ENCODE measurements at regions not wholly inside any gene's neighbourhood (a gene's known extent, or its start where the extent isn't known, plus 50 kb on each side); places are given as distances from the start of the nearest gene placed in this dataset.
A peak's percentile ranks its signal among the peaks of the same experiment; 100 is the strongest.
"Not testable (repeated sequence)": the region's sequence is repeated elsewhere in the genome, so short reads cannot be mapped to it uniquely, and the experiment has no call there.

DNA sequence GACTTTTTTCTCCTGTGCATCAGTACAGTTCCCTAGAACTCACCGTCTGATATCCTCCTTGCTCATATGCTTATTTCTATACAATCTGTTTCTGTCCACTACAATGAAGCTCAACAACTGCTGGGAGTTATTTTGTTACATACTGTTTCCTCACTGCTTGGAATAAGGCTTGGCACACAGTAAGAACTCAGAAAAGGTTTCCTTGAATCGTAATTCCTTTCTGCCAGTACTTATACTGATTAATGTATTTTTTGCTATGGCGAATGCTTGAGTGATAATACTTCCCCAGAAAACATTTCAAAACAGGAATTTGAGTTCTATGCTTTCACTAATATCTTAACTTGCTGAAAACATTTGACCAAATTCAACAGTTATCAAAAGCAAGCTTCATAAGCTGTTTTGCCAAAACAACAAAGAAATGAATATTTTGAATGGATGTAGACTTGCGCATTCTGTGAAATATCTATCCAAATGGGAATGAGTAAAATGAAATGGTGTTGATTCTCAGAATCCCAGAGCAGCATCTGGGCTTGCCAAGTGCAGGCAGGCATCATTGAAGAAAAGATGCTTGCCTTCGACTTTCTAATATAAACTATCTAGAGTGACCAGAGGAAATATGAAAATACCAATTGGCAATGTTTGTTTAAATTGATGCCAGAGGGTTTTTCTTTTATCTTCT is 286.3 kb downstream of the RAP2B start:
- DNase-seq, result no peak

- no peak for DNase-seq
Measured at GRCh38 chr3:153456833-153457545, 295.0 kb downstream of the RAP2B start.

GRCh38 chr3:153458881-153459280 is 296.9 kb downstream of the RAP2B start:
- DNase-seq, result no peak

- DNase-seq, result no peak
Measured at GRCh38 chr3:153462545-153462944, 300.5 kb downstream of the RAP2B start.

DNA sequence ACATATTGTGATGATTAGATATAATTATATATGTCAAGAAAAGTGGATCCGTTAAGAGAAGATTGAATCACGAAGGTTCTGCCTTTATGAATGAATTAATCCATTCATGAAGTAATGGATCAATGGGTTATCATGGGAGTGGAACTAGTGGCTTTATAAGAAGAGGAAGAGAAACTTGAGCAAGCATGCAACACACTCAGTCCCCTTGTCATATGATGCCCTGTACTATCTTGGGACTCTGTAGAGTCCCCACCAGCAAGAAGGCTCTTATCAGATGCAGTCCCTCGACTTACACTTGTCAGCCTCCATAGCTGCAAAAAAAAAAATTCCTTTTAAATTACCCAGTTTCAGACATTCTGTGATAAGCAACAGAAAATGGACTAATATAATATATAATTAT is 301.9 kb downstream of the RAP2B start:
- DNase-seq, result no peak

GRCh38 chr3:153469162-153469561 is 307.1 kb downstream of the RAP2B start:
- no peak for DNase-seq

GRCh38 chr3:153484842-153485241 is 322.8 kb downstream of the RAP2B start:
- no peak for DNase-seq

- DNase-seq, result no peak
Measured at GRCh38 chr3:153495422-153495821, 333.4 kb downstream of the RAP2B start.

- no peak for DNase-seq
Measured at GRCh38 chr3:153502682-153503081, 340.7 kb downstream of the RAP2B start.

DNA sequence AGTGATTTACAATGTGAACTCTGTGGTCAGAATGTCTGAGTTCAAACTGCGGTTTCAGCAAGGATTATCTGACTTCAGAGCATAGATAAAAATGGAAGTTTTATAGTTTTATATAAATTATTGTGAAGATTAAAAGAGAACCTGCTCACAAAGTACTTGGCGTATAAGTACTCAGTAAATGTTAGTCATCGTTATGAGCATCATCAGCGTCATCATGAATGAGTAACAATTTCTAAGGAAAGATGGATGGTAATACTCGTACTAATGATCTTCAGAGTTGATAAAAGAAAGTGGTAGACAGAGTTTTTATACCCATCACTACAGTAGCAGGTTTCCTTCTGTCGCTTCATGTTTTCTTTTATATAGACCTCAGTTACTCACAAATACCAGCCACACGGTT is 341.8 kb downstream of the RAP2B start:
- no peak for DNase-seq

- not testable (repeated sequence) for DNase-seq
Measured at GRCh38 chr3:153506205-153506604, 344.2 kb downstream of the RAP2B start.

DNA sequence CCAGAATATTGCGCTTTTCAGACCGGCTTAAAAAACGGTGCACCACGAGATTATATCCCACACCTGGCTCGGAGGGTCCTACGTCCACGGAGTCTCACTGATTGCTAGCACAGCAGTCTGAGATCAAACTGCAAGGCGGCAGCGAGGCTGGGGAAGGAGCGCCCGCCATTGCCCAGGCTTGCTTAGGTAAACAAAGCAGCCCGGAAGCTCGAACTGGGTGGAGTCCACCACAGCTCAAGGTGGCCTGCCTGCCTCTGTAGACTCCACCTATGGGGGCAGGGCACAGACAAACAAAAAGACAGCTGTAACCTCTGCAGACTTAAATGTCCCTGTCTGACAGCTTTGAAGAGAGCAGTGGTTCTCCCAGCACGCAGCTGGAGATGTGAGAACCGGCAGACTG is 344.7 kb downstream of the RAP2B start:
- not testable (repeated sequence) for DNase-seq

DNA sequence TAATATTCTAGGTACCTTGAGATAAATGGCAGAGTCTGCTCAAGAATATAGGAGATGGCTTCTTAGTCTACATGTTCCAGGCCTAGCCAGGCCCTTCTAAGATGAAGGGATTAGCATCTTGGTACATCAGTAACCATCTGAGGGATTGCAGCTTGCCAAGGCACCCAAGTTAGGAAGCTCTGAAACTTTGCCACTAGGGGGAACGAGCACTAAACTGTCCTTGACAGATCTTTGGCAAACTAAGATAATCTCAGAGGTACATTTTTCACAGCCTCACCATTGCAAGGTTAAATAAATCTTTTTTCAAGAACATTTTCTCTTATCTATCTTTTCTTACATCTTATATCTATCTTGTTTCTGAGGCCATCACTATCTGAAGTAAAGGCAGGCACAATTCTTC is 351.2 kb downstream of the RAP2B start:
- peak; percentile 23 for DNase-seq

- no peak for DNase-seq
Measured at GRCh38 chr3:153528473-153528872, 366.4 kb downstream of the RAP2B start.

- no peak for DNase-seq
Measured at GRCh38 chr3:153539263-153539662, 377.2 kb downstream of the RAP2B start.

DNA sequence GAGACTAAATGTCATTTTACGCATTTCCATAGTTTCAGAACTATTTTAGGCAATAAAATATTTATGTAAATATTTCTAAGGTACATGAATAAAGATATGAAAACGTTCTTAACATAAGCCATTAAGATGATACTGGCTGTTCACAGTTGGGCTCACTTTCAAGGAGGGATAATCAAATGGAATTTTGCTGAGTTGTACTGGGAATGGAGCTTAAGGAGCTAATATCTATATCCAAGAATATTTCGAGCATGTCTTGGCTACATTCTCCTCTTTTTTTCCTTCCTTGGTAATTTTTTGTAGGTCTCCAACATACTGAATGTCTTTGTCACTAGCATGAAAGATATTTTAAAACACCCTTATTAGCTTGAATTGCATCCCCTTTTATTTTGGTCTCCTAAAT is 383.4 kb downstream of the RAP2B start:
- DNase-seq, result no peak

GRCh38 chr3:153547970-153548369 is 385.9 kb downstream of the RAP2B start:
- DNase-seq, result no peak

GRCh38 chr3:153549686-153550085 is 387.7 kb downstream of the RAP2B start:
- not testable (repeated sequence) for DNase-seq

DNA sequence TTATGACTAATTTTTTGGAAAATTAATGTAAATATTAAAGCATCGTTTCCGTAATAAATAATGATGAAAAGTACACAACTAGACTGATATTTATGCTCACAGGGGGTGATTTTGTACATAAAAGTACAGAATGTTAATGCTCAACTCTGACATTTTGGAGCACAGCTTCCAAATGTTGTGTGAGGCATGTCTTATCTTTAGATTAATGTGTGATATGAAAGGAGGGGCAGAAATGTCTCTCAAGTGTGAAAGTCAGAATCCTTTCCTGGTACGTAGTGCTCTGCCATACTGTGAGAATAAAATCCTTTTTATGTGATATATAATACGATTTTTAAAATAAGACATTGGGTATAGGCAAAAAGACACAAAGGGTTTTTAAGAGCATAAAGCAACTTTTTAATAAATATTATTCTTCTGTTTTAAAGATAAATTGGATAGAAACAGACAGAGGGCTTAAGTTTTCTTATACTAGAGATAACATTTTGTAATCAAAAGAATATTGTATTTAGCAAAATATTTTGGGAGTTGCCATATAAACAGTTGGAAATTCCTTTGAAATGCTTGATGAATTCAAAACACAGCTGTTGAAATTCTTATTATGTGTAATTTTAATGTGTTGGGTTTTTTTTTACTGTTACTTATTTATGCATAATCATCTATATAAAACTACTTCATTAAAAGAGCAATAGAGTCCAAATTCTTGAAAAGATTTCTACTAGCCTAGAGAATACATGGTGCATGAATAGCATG is 389.7 kb downstream of the RAP2B start:
- DNase-seq, result no peak

- DNase-seq, result no peak
Measured at GRCh38 chr3:153552887-153553604, 391.0 kb downstream of the RAP2B start.

DNA sequence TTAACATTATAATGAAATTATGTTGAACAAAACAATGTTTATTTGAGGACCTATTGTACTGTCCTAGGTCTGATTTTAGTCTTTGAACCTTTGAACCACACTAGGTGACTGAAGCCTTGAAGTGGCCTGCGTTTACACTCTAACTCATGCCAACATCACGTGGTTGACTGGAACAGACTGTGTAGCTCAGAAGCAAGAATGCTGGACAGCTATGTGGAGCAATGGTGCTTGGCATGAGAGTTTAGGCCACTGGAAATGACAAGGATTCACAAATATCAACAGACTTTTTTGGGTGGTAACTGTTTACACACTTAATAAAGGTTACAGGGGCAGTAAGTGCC is 391.5 kb downstream of the RAP2B start:
- DNase-seq, result no peak

GRCh38 chr3:153555919-153556318 is 393.9 kb downstream of the RAP2B start:
- DNase-seq, result no peak

GRCh38 chr3:153559366-153559765 is 397.3 kb downstream of the RAP2B start:
- not testable (repeated sequence) for DNase-seq
